SK-N-SH (cell line): ENCODE measurements at regions not wholly inside any gene's neighbourhood (a gene's known extent, or its start where the extent isn't known, plus 50 kb on each side); places are given as distances from the start of the nearest gene placed in this dataset.

Source experiments
- CTCF ChIA-PET: fragments of 300-600, 350-600 bp; formaldehyde crosslinking; extraction: SDS; loops from one replicate; lab custom pipeline; 2021; lab: Yijun Ruan, JAX
- POLR2A ChIA-PET: fragments of 350-600 bp; sonication (Branson Sonifier 250); formaldehyde crosslinking; extraction: SDS; loops from one replicate; lab custom pipeline; 2020; ENCODE audit warnings: antibody characterized with exemption, inconsistent platforms; lab: Yijun Ruan, JAX
- DNase-seq: peaks from one replicate; pipeline ENCODE4 v3.0.0; 2012
- H2AFZ ChIP-seq: fragments of 200-600 bp; sonication (generic); 2 replicates; pipeline ENCODE4 v1.8.1; 2016; ENCODE audit warnings: antibody characterized with exemption, mild to moderate bottlenecking, low read depth
- H3F3A ChIP-seq: fragments of 200-600 bp; sonication (generic); replicated peaks from 2 replicates; pipeline ENCODE3; 2016; ENCODE audit warnings: antibody characterized with exemption, mild to moderate bottlenecking; ENCODE audit not compliant: insufficient read depth
- H3K27ac ChIP-seq, 2 experiments: fragments of 200-500 bp in 1 of 2; fragments of 200-600 bp in 1 of 2; sonication (Bioruptor generic) in 1 of 2; sonication (generic), shearing (Covaris generic) in 1 of 2; 2 replicates each; pipeline versions ENCODE4 v1.5.1 to v1.6.1; 2014 to 2016; ENCODE audit warnings: low read depth in 2 of 2, inconsistent platforms in 1 of 2, low read length in 1 of 2, mild to moderate bottlenecking in 1 of 2, mixed read lengths in 1 of 2
- H3K27me3 ChIP-seq: fragments of 200-600 bp; sonication (generic), shearing (Covaris generic); 2 replicates; pipeline ENCODE4 v1.6.1; 2016; ENCODE audit warnings: mixed run types; ENCODE audit not compliant: insufficient read depth
- H3K36me3 ChIP-seq, 2 experiments: fragments of 200-500 bp in 1 of 2; fragments of 200-600 bp in 1 of 2; sonication (Bioruptor generic) in 1 of 2; sonication (generic) in 1 of 2; replicated peaks in 1 of 2; 2 replicates each; pipeline versions ENCODE3 to v1.5.1; 2014 to 2016; ENCODE audit warnings: low read length in 1 of 2, mild to moderate bottlenecking in 1 of 2; ENCODE audit not compliant: insufficient read depth in 2 of 2, control insufficient read depth in 1 of 2
- H3K4me1 ChIP-seq, 2 experiments: fragments of 200-500 bp in 1 of 2; fragments of 200-600 bp in 1 of 2; sonication (Bioruptor generic) in 1 of 2; sonication (generic), shearing (Covaris generic) in 1 of 2; 2 replicates each; pipeline versions ENCODE4 v1.5.1 to v1.6.1; 2014 to 2016; ENCODE audit warnings: low read depth in 1 of 2, low read length in 1 of 2, mixed run types in 1 of 2; ENCODE audit not compliant: insufficient read depth in 2 of 2, control insufficient read depth in 1 of 2
- H3K4me2 ChIP-seq: fragments of 200-600 bp; sonication (generic), shearing (Covaris generic); 2 replicates; pipeline ENCODE4 v1.6.1; 2017; ENCODE audit warnings: mixed run types
- H3K4me3 ChIP-seq, 2 experiments: fragments of 200-500 bp in 1 of 2; fragments of 200-600 bp in 1 of 2; sonication (Bioruptor generic) in 1 of 2; sonication (generic), shearing (Covaris generic) in 1 of 2; 2 replicates each; pipeline versions ENCODE4 v1.5.1 to v1.8.1; 2014 to 2016; ENCODE audit warnings: low read depth in 2 of 2, inconsistent platforms in 1 of 2, low read length in 1 of 2, mild to moderate bottlenecking in 1 of 2, mixed read lengths in 1 of 2, moderate library complexity in 1 of 2
- H3K79me2 ChIP-seq: fragments of 200-600 bp; sonication (generic); 2 replicates; pipeline ENCODE4 v1.8.1; 2017; ENCODE audit warnings: mild to moderate bottlenecking; ENCODE audit not compliant: insufficient read depth
- H3K9ac ChIP-seq: fragments of 200-600 bp; sonication (generic); 2 replicates; pipeline ENCODE4 v1.6.1; 2017; ENCODE audit warnings: mixed run types
- H3K9me2 ChIP-seq: fragments of 200-600 bp; sonication (generic); 2 replicates; pipeline ENCODE4 v1.6.1; 2017; ENCODE audit warnings: mixed run types
- H3K9me3 ChIP-seq: fragments of 200-600 bp; sonication (generic); 2 replicates; pipeline ENCODE4 v1.6.1; 2017; ENCODE audit warnings: mixed run types, mild to moderate bottlenecking, moderate library complexity
- H4K20me1 ChIP-seq: fragments of 200-600 bp; sonication (generic); 2 replicates; pipeline ENCODE4 v1.6.1; 2017; ENCODE audit warnings: mild to moderate bottlenecking, mixed run types; ENCODE audit not compliant: insufficient read depth
- ELF1 ChIP-seq: IDR thresholded peaks from 2 replicates; pipeline ENCODE4 v1.4.0; 2012
- EP300 ChIP-seq, 2 experiments: IDR thresholded peaks; 2 replicates each; pipeline versions ENCODE4 v1.4.0 to v1.6.1; 2012; ENCODE audit warnings: borderline replicate concordance in 1 of 2, low read depth in 1 of 2, low read length in 1 of 2
- FOXM1 ChIP-seq: IDR thresholded peaks from 2 replicates; pipeline ENCODE4 v1.4.0; 2012; ENCODE audit warnings: low read depth, mild to moderate bottlenecking
- GABPA ChIP-seq: IDR thresholded peaks from 2 replicates; pipeline ENCODE4 v1.4.0; 2012; ENCODE audit warnings: low read depth, mild to moderate bottlenecking
- GATA2 ChIP-seq: sonication (generic); formaldehyde crosslinking; IDR thresholded peaks from 2 replicates; pipeline ENCODE4 v1.5.0; 2020; ENCODE audit warnings: mild to moderate bottlenecking, missing genetic modification reagents
- MXI1 ChIP-seq: IDR thresholded peaks from 2 replicates; pipeline ENCODE4 v1.6.1; 2012; ENCODE audit warnings: mild to moderate bottlenecking, low read depth, low read length, improper control_type of control experiment
- NRF1 ChIP-seq: IDR thresholded peaks from 2 replicates; pipeline ENCODE4 v1.6.1; 2012; ENCODE audit warnings: low read depth, mild to moderate bottlenecking, low read length
- RCOR1 ChIP-seq: fragments of 150-350 bp; IDR thresholded peaks from 2 replicates; pipeline ENCODE4 v1.6.1; 2017; ENCODE audit warnings: antibody characterized with exemption, low read length
- SMC3 ChIP-seq: IDR thresholded peaks from 2 replicates; pipeline ENCODE4 v1.6.1; 2012; ENCODE audit warnings: low read depth, low read length, improper control_type of control experiment
- TAF1 ChIP-seq: IDR thresholded peaks from 2 replicates; pipeline ENCODE4 v1.6.1; 2012; ENCODE audit warnings: low read depth, mild to moderate bottlenecking, low read length, moderate library complexity, borderline replicate concordance
- TCF12 ChIP-seq: IDR thresholded peaks from 2 replicates; pipeline ENCODE4 v1.4.0; 2012
- TEAD4 ChIP-seq: IDR thresholded peaks from 2 replicates; pipeline ENCODE4 v1.4.0; 2012; ENCODE audit warnings: mild to moderate bottlenecking, borderline replicate concordance; ENCODE audit not compliant: insufficient read depth
- WGBS: methylation state at CpG from one replicate; pipeline ENCODE4 v1.1.6; 2017; ENCODE audit warnings: low lambda C conversion rate; 5-methylcytosine and 5-hydroxymethylcytosine counted together
- TF ChIP-seq, protein P1 (sequence below): IDR thresholded peaks from 2 replicates; pipeline ENCODE4 v1.6.1; 2012; ENCODE audit warnings: mild to moderate bottlenecking, low read depth, low read length, moderate library complexity
- TF ChIP-seq, protein P2 (sequence below): IDR thresholded peaks from 2 replicates; pipeline ENCODE4 v1.4.0; 2012; ENCODE audit warnings: low read depth
- TF ChIP-seq, protein P3 (sequence below): IDR thresholded peaks from 2 replicates; pipeline ENCODE4 v1.4.0; 2012; ENCODE audit warnings: low read depth, borderline replicate concordance
- TF ChIP-seq, protein P4 (sequence below): fragments of 150-350 bp; IDR thresholded peaks from 2 replicates; pipeline ENCODE4 v1.6.1; 2017; ENCODE audit warnings: antibody characterized with exemption, low read length, low read depth, borderline replicate concordance
- TF ChIP-seq, protein P5 (sequence below): fragments of 150-350 bp; IDR thresholded peaks from 2 replicates; pipeline ENCODE4 v1.6.1; 2016; ENCODE audit warnings: mild to moderate bottlenecking, low read depth, low read length

DNA sequence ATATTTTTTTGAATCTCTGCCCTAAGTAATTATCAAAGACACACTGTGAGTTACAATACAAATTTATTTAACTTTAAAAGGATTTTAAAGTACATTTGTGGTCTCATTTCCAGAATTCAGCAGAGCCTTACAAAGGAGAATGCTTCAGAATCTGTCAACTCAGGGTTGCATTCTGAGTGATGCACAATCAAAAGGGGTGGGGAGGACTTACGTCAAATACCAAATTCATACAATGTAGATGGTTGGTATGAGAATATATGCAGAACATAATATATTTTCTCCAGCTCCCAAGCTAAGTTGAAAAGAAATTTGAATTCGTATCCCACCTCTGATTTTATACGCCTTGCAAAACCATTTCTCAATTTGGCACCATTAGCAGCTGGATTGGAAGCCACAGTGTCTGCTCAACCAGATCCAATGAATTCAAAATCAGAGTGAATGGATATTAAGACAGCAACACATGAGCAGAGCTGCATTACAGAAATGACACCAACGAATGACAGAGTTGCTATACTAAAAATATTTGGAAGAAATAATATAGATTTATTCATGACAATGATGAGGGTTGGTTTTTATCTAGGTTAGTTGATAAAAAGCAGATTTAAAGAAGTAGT is 110.4 kb upstream of the CFAP20DC start:
- Histone ChIP-seq H3K27ac (no peak overlapping the region), H3F3A (no peaks in the 10 kb centered on the region), H3K4me3 (no peak overlapping the region), H3K9ac (no peak overlapping the region), H4K20me1 (no peaks in the 10 kb centered on the region), H3K4me2 (no peak overlapping the region), H3K9me2 (no peaks in the 10 kb centered on the region), H3K9me3 (no peaks in the 10 kb centered on the region), H3K79me2 (no peaks in the 10 kb centered on the region), H2AFZ (no peak overlapping the region), H3K27me3 (no peaks in the 10 kb centered on the region), H3K36me3 (no peaks in the 10 kb centered on the region), H3K4me1 (no peaks in the 10 kb centered on the region)
- TF ChIP-seq ELF1 (no peak), RCOR1 (no peak), MXI1 (no peak), SMC3 (no peak), TCF12 (no peak), TAF1 (no peak), NRF1 (no peak)
- TF ChIP-seq, protein P1, sequence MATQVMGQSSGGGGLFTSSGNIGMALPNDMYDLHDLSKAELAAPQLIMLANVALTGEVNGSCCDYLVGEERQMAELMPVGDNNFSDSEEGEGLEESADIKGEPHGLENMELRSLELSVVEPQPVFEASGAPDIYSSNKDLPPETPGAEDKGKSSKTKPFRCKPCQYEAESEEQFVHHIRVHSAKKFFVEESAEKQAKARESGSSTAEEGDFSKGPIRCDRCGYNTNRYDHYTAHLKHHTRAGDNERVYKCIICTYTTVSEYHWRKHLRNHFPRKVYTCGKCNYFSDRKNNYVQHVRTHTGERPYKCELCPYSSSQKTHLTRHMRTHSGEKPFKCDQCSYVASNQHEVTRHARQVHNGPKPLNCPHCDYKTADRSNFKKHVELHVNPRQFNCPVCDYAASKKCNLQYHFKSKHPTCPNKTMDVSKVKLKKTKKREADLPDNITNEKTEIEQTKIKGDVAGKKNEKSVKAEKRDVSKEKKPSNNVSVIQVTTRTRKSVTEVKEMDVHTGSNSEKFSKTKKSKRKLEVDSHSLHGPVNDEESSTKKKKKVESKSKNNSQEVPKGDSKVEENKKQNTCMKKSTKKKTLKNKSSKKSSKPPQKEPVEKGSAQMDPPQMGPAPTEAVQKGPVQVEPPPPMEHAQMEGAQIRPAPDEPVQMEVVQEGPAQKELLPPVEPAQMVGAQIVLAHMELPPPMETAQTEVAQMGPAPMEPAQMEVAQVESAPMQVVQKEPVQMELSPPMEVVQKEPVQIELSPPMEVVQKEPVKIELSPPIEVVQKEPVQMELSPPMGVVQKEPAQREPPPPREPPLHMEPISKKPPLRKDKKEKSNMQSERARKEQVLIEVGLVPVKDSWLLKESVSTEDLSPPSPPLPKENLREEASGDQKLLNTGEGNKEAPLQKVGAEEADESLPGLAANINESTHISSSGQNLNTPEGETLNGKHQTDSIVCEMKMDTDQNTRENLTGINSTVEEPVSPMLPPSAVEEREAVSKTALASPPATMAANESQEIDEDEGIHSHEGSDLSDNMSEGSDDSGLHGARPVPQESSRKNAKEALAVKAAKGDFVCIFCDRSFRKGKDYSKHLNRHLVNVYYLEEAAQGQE, result no peak
- TF ChIP-seq, protein P2, sequence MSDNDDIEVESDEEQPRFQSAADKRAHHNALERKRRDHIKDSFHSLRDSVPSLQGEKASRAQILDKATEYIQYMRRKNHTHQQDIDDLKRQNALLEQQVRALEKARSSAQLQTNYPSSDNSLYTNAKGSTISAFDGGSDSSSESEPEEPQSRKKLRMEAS, result no peak
- TF ChIP-seq, protein P3, sequence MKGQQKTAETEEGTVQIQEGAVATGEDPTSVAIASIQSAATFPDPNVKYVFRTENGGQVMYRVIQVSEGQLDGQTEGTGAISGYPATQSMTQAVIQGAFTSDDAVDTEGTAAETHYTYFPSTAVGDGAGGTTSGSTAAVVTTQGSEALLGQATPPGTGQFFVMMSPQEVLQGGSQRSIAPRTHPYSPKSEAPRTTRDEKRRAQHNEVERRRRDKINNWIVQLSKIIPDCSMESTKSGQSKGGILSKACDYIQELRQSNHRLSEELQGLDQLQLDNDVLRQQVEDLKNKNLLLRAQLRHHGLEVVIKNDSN, result no peak
- TF ChIP-seq, protein P4, sequence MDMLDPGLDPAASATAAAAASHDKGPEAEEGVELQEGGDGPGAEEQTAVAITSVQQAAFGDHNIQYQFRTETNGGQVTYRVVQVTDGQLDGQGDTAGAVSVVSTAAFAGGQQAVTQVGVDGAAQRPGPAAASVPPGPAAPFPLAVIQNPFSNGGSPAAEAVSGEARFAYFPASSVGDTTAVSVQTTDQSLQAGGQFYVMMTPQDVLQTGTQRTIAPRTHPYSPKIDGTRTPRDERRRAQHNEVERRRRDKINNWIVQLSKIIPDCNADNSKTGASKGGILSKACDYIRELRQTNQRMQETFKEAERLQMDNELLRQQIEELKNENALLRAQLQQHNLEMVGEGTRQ, result no peak
- CTCF ChIA-PET, result no interaction called here
- 79% methylated on average over 4 of the region's 4 CpGs for WGBS
- POLR2A ChIA-PET, result no interaction called here
- DNase-seq, result no peak

DNA sequence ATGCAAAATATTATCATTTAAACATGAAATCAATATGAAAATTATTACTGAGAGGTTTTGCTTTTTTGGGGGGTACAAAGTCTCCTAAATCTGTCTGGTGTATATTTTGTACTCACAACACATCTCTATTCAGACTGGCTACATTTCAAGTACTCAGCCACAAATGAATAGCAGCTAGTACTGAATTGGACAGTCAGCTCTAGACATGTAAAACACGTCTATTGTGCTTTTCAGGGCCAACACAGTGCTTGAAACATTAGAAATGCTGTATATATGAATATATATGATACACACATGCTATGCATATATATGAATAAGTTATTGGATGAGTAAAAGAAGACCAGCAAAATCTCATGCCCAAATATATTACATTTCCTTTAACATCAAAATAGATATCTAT is 103.8 kb upstream of the CFAP20DC start:
- ChIA-PET CTCF (interaction anchor here (0.9 kb wide), 1 partner anchor 11 kb away, joined by 5 read pairs; no protein-coding TSS in a partner anchor), POLR2A (no interaction called here)
- H3F3A ChIP-seq, result no peaks in the 10 kb centered on the region
- no peak overlapping the region for H3K27ac ChIP-seq
- no peaks in the 10 kb centered on the region for H3K9me3 ChIP-seq
- no peaks in the 10 kb centered on the region for H3K36me3 ChIP-seq
- 54% methylated on average over 1 of the region's 1 CpG for WGBS
- TF ChIP-seq, protein P3, result no peak
- TF ChIP-seq FOXM1 (no peak), GATA2 (CRISPR knock-in tag) (no peak), GABPA (no peak), ELF1 (no peak), TEAD4 (no peak), EP300 (IDR thresholded peaks at IDR 0.05; ENCODE audit: borderline replicate concordance in 1 of 2, low read depth in 1 of 2, low read length in 1 of 2) (no peak), RCOR1 (no peak)
- TF ChIP-seq, protein P5, sequence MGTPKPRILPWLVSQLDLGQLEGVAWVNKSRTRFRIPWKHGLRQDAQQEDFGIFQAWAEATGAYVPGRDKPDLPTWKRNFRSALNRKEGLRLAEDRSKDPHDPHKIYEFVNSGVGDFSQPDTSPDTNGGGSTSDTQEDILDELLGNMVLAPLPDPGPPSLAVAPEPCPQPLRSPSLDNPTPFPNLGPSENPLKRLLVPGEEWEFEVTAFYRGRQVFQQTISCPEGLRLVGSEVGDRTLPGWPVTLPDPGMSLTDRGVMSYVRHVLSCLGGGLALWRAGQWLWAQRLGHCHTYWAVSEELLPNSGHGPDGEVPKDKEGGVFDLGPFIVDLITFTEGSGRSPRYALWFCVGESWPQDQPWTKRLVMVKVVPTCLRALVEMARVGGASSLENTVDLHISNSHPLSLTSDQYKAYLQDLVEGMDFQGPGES, result no peak
- TF ChIP-seq, protein P4, result no peak
- no peak overlapping the region for H3K4me3 ChIP-seq
- no peaks in the 10 kb centered on the region for H4K20me1 ChIP-seq
- no peak for DNase-seq
- peaks cover 0 to 2% of the 10 kb centered on the region in 2 experiments; a peak in 1 of 4 replicates for H3K4me1 ChIP-seq
- no peaks in the 10 kb centered on the region for H3K9me2 ChIP-seq
- H3K79me2 ChIP-seq, result no peaks in the 10 kb centered on the region
- no peak overlapping the region for H3K4me2 ChIP-seq
- H2AFZ ChIP-seq, result no peak overlapping the region
- no peak overlapping the region for H3K9ac ChIP-seq
- H3K27me3 ChIP-seq, result no peaks in the 10 kb centered on the region
